Endothelial cell of umbilical vein (primary cell): ENCODE measurements at regions not wholly inside any gene's neighbourhood (a gene's known extent, or its start where the extent isn't known, plus 50 kb on each side); places are given as distances from the start of the nearest gene placed in this dataset.

Experiments
- BruUV-seq: library from RNA; stranded (reverse); fragments of 400-500 nt; replicated peaks from 2 replicates; lab custom pipeline; 2021; lab: Mats Ljungman, UMichigan
- CTCF ChIA-PET: fragments of 300-600, 350-600 bp; sonication (Branson Sonifier 250); formaldehyde crosslinking; loops from one replicate; lab custom pipeline; 2021; ENCODE audit warnings: antibody characterized with exemption, inconsistent platforms; lab: Charles Lee
- POLR2A ChIA-PET: fragments of 300-600, 350-600 bp; sonication (Branson Sonifier 250); formaldehyde crosslinking; loops from one replicate; lab custom pipeline; 2021; ENCODE audit warnings: antibody characterized with exemption, inconsistent platforms; lab: Charles Lee
- DNase-seq: peaks from one replicate; pipeline ENCODE4 v3.0.0-alpha.2; 2011; ENCODE audit warnings: low read depth, low spot score
- FAIRE-seq: peaks from 2 replicates; lab custom pipeline; 2011; peaks lifted over from hg19 to GRCh38; lab: Jason Lieb, UNC
- H2AFZ ChIP-seq: 2 replicates; pipeline ENCODE4 v1.6.0; 2012; ENCODE audit warnings: low read depth, low read length, control low read depth, inconsistent platforms
- H3K27ac ChIP-seq: 2 replicates; pipeline ENCODE4 v1.5.1; 2011; ENCODE audit warnings: low read depth, mild to moderate bottlenecking, control low read depth, low read length, moderate library complexity; ENCODE audit not compliant: insufficient read depth
- H3K27me3 ChIP-seq, 2 experiments: 2 replicates each; pipeline versions ENCODE4 v1.6.0 to v1.6.1; 2011; ENCODE audit warnings: low read length in 2 of 2, mixed read lengths in 1 of 2; ENCODE audit not compliant: control insufficient read depth in 2 of 2, insufficient read depth in 2 of 2
- H3K36me3 ChIP-seq, 2 experiments: 2 replicates in 1 of 2; 3 replicates in 1 of 2; pipeline ENCODE4 v1.5.1; 2011; ENCODE audit warnings: low read length in 2 of 2, mild to moderate bottlenecking in 1 of 2, moderate library complexity in 1 of 2; ENCODE audit not compliant: control insufficient read depth in 2 of 2, insufficient read depth in 2 of 2; ENCODE audit errors: extremely low read depth in 1 of 2
- H3K4me1 ChIP-seq: 3 replicates; pipeline ENCODE4 v1.5.1; 2011; ENCODE audit warnings: mild to moderate bottlenecking, low read length; ENCODE audit not compliant: control insufficient read depth, insufficient read depth; ENCODE audit errors: extremely low read depth
- H3K4me2 ChIP-seq: 2 replicates; pipeline ENCODE4 v1.6.1; 2011; ENCODE audit warnings: low read length, control low read depth, mixed read lengths; ENCODE audit not compliant: insufficient read depth
- H3K4me3 ChIP-seq, 3 experiments: fragments of 200-600 bp in 1 of 3; sonication (generic), shearing (Covaris generic) in 1 of 3; replicated peaks in 1 of 3; 2 replicates each; pipeline ENCODE4 v1.5.1; 2011 to 2016; ENCODE audit warnings: control low read depth in 3 of 3, low read length in 3 of 3, mild to moderate bottlenecking in 2 of 3, inconsistent platforms in 1 of 3, low read depth in 1 of 3, moderate library complexity in 1 of 3; ENCODE audit not compliant: insufficient read depth in 1 of 3
- H3K79me2 ChIP-seq: 2 replicates; pipeline ENCODE4 v1.6.0; 2012; ENCODE audit warnings: low read length, inconsistent platforms; ENCODE audit not compliant: control insufficient read depth, insufficient read depth
- H3K9ac ChIP-seq: replicated peaks from 2 replicates; pipeline ENCODE3; 2011; ENCODE audit warnings: low read length, control low read depth; ENCODE audit not compliant: insufficient read depth; ENCODE audit errors: extremely low read depth
- H3K9me1 ChIP-seq: replicated peaks from 3 replicates; pipeline ENCODE4 v1.6.0; 2011; ENCODE audit warnings: mild to moderate bottlenecking, low read length; ENCODE audit not compliant: control insufficient read depth, insufficient read depth; ENCODE audit errors: extremely low read depth
- H3K9me3 ChIP-seq: replicated peaks from 2 replicates; pipeline ENCODE4 v1.5.1; 2012; ENCODE audit warnings: low read length, inconsistent platforms; ENCODE audit not compliant: control insufficient read depth, insufficient read depth
- H4K20me1 ChIP-seq: replicated peaks from 2 replicates; pipeline ENCODE3; 2011; ENCODE audit warnings: mild to moderate bottlenecking, low read length; ENCODE audit not compliant: control insufficient read depth, insufficient read depth; ENCODE audit errors: extremely low read depth
- CTCF ChIP-seq, 2 donors: IDR thresholded peaks; 1 replicate in 1 of 2; 2 replicates in 1 of 2; pipeline ENCODE4 v1.5.1; 2011; ENCODE audit warnings: low read length in 2 of 2, mild to moderate bottlenecking in 2 of 2, moderate library complexity in 2 of 2, control low read depth in 1 of 2, inconsistent platforms in 1 of 2, low read depth in 1 of 2; ENCODE audit not compliant: insufficient read depth in 1 of 2; ENCODE audit errors: extremely low read depth in 1 of 2
- EZH2 ChIP-seq: IDR thresholded peaks from 2 replicates; pipeline ENCODE4 v1.6.1; 2012; ENCODE audit warnings: borderline replicate concordance, low read depth, mild to moderate bottlenecking, moderate library complexity, low read length, inconsistent platforms; ENCODE audit not compliant: severe bottlenecking
- FOS ChIP-seq: IDR thresholded peaks from 2 replicates; pipeline ENCODE4 v1.6.1; 2011; ENCODE audit warnings: mild to moderate bottlenecking, low read length, moderate library complexity, borderline replicate concordance; ENCODE audit not compliant: insufficient read depth
- GATA2 ChIP-seq: IDR thresholded peaks from 2 replicates; pipeline ENCODE4 v1.7.0; 2011; ENCODE audit warnings: low read depth, mild to moderate bottlenecking, moderate library complexity, mixed read lengths, low read length; ENCODE audit not compliant: insufficient read length, insufficient read depth
- JUN ChIP-seq: IDR thresholded peaks from 2 replicates; pipeline ENCODE4 v1.6.1; 2011; ENCODE audit warnings: borderline replicate concordance, low read depth; ENCODE audit not compliant: insufficient read length, insufficient read depth
- MAX ChIP-seq: IDR thresholded peaks from 2 replicates; pipeline ENCODE4 v1.6.1; 2011; ENCODE audit not compliant: insufficient read depth, insufficient read length
- MYC ChIP-seq: IDR thresholded peaks from one replicate; pipeline ENCODE4 v1.6.1; 2011; ENCODE audit warnings: mild to moderate bottlenecking, low read depth, low read length
- POLR2A ChIP-seq: IDR thresholded peaks from 2 replicates; pipeline ENCODE4 v1.6.1; 2012; ENCODE audit warnings: low read depth, mild to moderate bottlenecking, control low read depth, low read length
- POLR2AphosphoS5 ChIP-seq: IDR thresholded peaks from 2 replicates; pipeline ENCODE4 v1.6.1; 2012; ENCODE audit warnings: low read depth, mild to moderate bottlenecking, control low read depth, low read length, moderate library complexity; ENCODE audit not compliant: insufficient read depth
- dilution Hi-C: fragments of 300-500 bp; cut with MboI; formaldehyde crosslinking; loops from one replicate; pipeline ENCODE4 v1.15.0; 2019; ENCODE audit warnings: low sequenced_read_pairs; ENCODE audit not compliant: extremely low pct_ligation_motif_present
- intact Hi-C: fragments of 100-400 bp; cut with micrococcal nuclease; formaldehyde crosslinking; loops from one replicate; pipeline ENCODE4 v1.10.0; 2022

- TF ChIP-seq JUN (no peak), FOS (no peak), POLR2AphosphoS5 (no peak), MAX (no peak), EZH2 (no peak), CTCF (IDR thresholded peaks at IDR 0.05; ENCODE audit: extremely low read depth in 1 of 2, insufficient read depth in 1 of 2, low read depth in 1 of 2, low read length in 2 of 2) (no peak), GATA2 (no peak), POLR2A (no peak), MYC (no peak)
- POLR2A ChIA-PET: no interaction called here
- FAIRE-seq: no peak
- dilution Hi-C loops: no loop called here
- no peak overlapping the region for H3K4me2 ChIP-seq
- H3K79me2 ChIP-seq: no peaks in the 10 kb centered on the region
- no peaks in the 10 kb centered on the region for H3K27me3 ChIP-seq
- DNase-seq: no peak
- no peaks in the 10 kb centered on the region for H3K36me3 ChIP-seq
- no peaks in the 10 kb centered on the region for H3K4me1 ChIP-seq
- no peaks in the 10 kb centered on the region for H3K9me3 ChIP-seq
- no peak overlapping the region for H3K27ac ChIP-seq
- no peaks in the 10 kb centered on the region for H4K20me1 ChIP-seq
- H3K4me3 ChIP-seq: no peak overlapping the region
- intact Hi-C loops: no loop called here
- no peak overlapping the region for H3K9ac ChIP-seq
- no peak overlapping the region for H2AFZ ChIP-seq
- CTCF ChIA-PET: interaction anchor here (1.0 to 1.5 kb wide), 2 partner anchors 16 to 49 kb away, joined by 3 to 5 read pairs; no protein-coding TSS in a partner anchor
- no TSS peak for BruUV-seq
- no peaks in the 10 kb centered on the region for H3K9me1 ChIP-seq
Observed at GRCh38 chr3:110265302-110265701, 806.3 kb upstream of the NECTIN3 start.
